GM19023 (cell line): ENCODE measurements at regions not wholly inside any gene's neighbourhood (a gene's known extent, or its start where the extent isn't known, plus 50 kb on each side); places are given as distances from the start of the nearest gene placed in this dataset.

ENCODE experiments used
- ATAC-seq: cut with Tn5 transposase; IDR thresholded peaks from one replicate; pipeline ENCODE4 v1.9.1; 2021; ENCODE audit warnings: mild to moderate bottlenecking, moderate library complexity; ENCODE audit not compliant: unreplicated experiment

- ATAC-seq: no peak
Observed at GRCh38 chr2:38427936-38428335, 50.9 kb upstream of the ATL2 start.

- no peak for ATAC-seq
Observed at GRCh38 chr2:38427054-38427453, 50.0 kb upstream of the ATL2 start.
